ENCODE measurements at regions not wholly inside any gene's neighbourhood (a gene's known extent, or its start where the extent isn't known, plus 50 kb on each side); places are given as distances from the start of the nearest gene placed in this dataset.

GRCh38 chr10:113320987-113321386, 231.9 kb upstream of the HABP2 start:
- Histone ChIP-seq H3K9me3 (replicated peaks in 1 of 2; ENCODE audit: control insufficient read depth in 1 of 2, insufficient read depth in 1 of 2, low read length in 2 of 2) (no peaks in the 10 kb centered on the region), H2AFZ (ENCODE audit: insufficient read depth, low read depth, low read length, poor library complexity, severe bottlenecking) (no peak overlapping the region), H3K9ac (ENCODE audit: insufficient read depth, low read length, poor library complexity, severe bottlenecking) (peak overlapping the region; percentile 24), H3K4me1 (ENCODE audit: control insufficient read depth in 1 of 2, insufficient read depth in 2 of 2, low read length in 2 of 2) (peaks cover 57 to 61% of the 10 kb centered on the region in 2 donors), H3K27ac (ENCODE audit: low read depth in 1 of 2, low read length in 2 of 2) (peak overlapping the region; percentile 39 to 83), H3K36me3 (replicated peaks in 1 of 2; ENCODE audit: control insufficient read depth in 1 of 2, insufficient read depth in 2 of 2, low read length in 2 of 2) (no peaks in the 10 kb centered on the region), H3K27me3 (ENCODE audit: control insufficient read depth in 2 of 2, insufficient read depth in 2 of 2, low read length in 2 of 2) (no peaks in the 10 kb centered on the region), H3K4me3 (replicated peaks in 1 of 3; ENCODE audit: low read depth in 2 of 3, low read length in 3 of 3) (peak overlapping the region in 1 of 3 experiments; percentile 62), H4K20me1 (ENCODE audit: insufficient read depth, low read length) (no peaks in the 10 kb centered on the region), H3K4me2 (replicated peaks; ENCODE audit: extremely low read depth, low read length, poor library complexity, severe bottlenecking) (peak overlapping the region; percentile 50), H3K79me2 (ENCODE audit: insufficient read depth, low read length) (no peaks in the 10 kb centered on the region)
- H3K9me3 Mint-ChIP-seq: no peaks in the 10 kb centered on the region
- peaks cover 54% of the 10 kb centered on the region for H3K4me1 Mint-ChIP-seq
- peak overlapping the region; percentile 84 to 97 (median 90) for H3K27ac Mint-ChIP-seq
- WGBS (ENCODE audit: insufficient coverage): no CpG with 5 or more reads among the region's 6 CpGs
- peak; percentile 76 to 90 (median 77) for DNase-seq
- peaks cover 0 to 13% of the 10 kb centered on the region in 2 donors for H3K36me3 Mint-ChIP-seq
- TF ChIP-seq CTCF (IDR thresholded peaks at IDR 0.05): no peak
- peaks cover 0 to 2% (median 2%) of the 10 kb centered on the region in 3 donors for H3K27me3 Mint-ChIP-seq (ENCODE audit: low read depth in 3 of 3)
- intact Hi-C loops (cut with micrococcal nuclease): loop anchor here in 1 of 2 donors (10.0 kb wide), 1 partner anchor 46 kb away; no protein-coding TSS in a partner anchor
- peak overlapping the region in 1 of 2 donors; percentile 59 for H3K4me3 Mint-ChIP-seq

GRCh38 chr10:113322843-113323242, 230.0 kb upstream of the HABP2 start:
- Mint-ChIP-seq H3K27me3 (ENCODE audit: low read depth in 3 of 3) (no peaks in the 10 kb centered on the region), H3K36me3 (peaks cover 0 to 13% of the 10 kb centered on the region in 2 donors), H3K4me1 (peaks cover 66% of the 10 kb centered on the region), H3K9me3 (no peaks in the 10 kb centered on the region), H3K27ac (peak overlapping the region; percentile 84 to 97 (median 88)), H3K4me3 (peak overlapping the region in 1 of 2 donors; percentile 35)
- WGBS (ENCODE audit: insufficient coverage): 0% methylated on average over 3 of the region's 4 CpGs
- no peaks in the 10 kb centered on the region for H3K9me3 ChIP-seq (replicated peaks in 1 of 2; ENCODE audit: control insufficient read depth in 1 of 2, insufficient read depth in 1 of 2, low read length in 2 of 2)
- H3K27ac ChIP-seq (ENCODE audit: low read depth in 1 of 2, low read length in 2 of 2): peak overlapping the region; percentile 70 to 83
- no peaks in the 10 kb centered on the region for H3K36me3 ChIP-seq (replicated peaks in 1 of 2; ENCODE audit: control insufficient read depth in 1 of 2, insufficient read depth in 2 of 2, low read length in 2 of 2)
- H3K4me3 ChIP-seq (replicated peaks in 1 of 3; ENCODE audit: low read depth in 2 of 3, low read length in 3 of 3): no peak overlapping the region
- H3K27me3 ChIP-seq (ENCODE audit: control insufficient read depth in 2 of 2, insufficient read depth in 2 of 2, low read length in 2 of 2): no peaks in the 10 kb centered on the region
- H3K79me2 ChIP-seq (ENCODE audit: insufficient read depth, low read length): no peaks in the 10 kb centered on the region
- peak overlapping the region; percentile 28 for H3K9ac ChIP-seq (ENCODE audit: insufficient read depth, low read length, poor library complexity, severe bottlenecking)
- H3K4me2 ChIP-seq (replicated peaks; ENCODE audit: extremely low read depth, low read length, poor library complexity, severe bottlenecking): peak overlapping the region; percentile 50
- intact Hi-C loops (cut with micrococcal nuclease): loop anchor here in 1 of 2 donors (10.0 kb wide), 1 partner anchor 48 kb away; no protein-coding TSS in a partner anchor
- H4K20me1 ChIP-seq (ENCODE audit: insufficient read depth, low read length): no peaks in the 10 kb centered on the region
- H2AFZ ChIP-seq (ENCODE audit: insufficient read depth, low read depth, low read length, poor library complexity, severe bottlenecking): no peak overlapping the region
- H3K4me1 ChIP-seq (ENCODE audit: control insufficient read depth in 1 of 2, insufficient read depth in 2 of 2, low read length in 2 of 2): peaks cover 67 to 73% of the 10 kb centered on the region in 2 donors
- TF ChIP-seq CTCF (IDR thresholded peaks at IDR 0.05): no peak
- DNase-seq: peak; percentile 83 to 91 (median 88)

Data from CD14-positive monocyte (primary cell).